ENCODE measurements at regions not wholly inside any gene's neighbourhood (a gene's known extent, or its start where the extent isn't known, plus 50 kb on each side); places are given as distances from the start of the nearest gene placed in this dataset.
A peak's percentile ranks its signal among the peaks of the same experiment; 100 is the strongest.

GRCh38 chr1:222994511-222995235 is 148.4 kb downstream of the TLR5 start:
- no peaks in the 10 kb centered on the region for H3K79me2 ChIP-seq (ENCODE audit: insufficient read depth, low read length)

GRCh38 chr1:222995236-222995580 is 147.8 kb downstream of the TLR5 start:
- no peaks in the 10 kb centered on the region for H4K20me1 ChIP-seq (ENCODE audit: insufficient read depth, low read length)
- no peaks in the 10 kb centered on the region for H3K36me3 ChIP-seq (ENCODE audit: insufficient read depth, low read length)
- no peak overlapping the region for H3K4me3 ChIP-seq (ENCODE audit: insufficient read depth, low read length)
- no peaks in the 10 kb centered on the region for H3K27me3 ChIP-seq (ENCODE audit: insufficient read depth, low read length)
- no peak overlapping the region for H3K4me2 ChIP-seq (ENCODE audit: insufficient read depth, low read length)
- no peak overlapping the region for H2AFZ ChIP-seq (ENCODE audit: low read length)
- H3K27ac ChIP-seq (ENCODE audit: low read depth, low read length), result no peak overlapping the region
- no peaks in the 10 kb centered on the region for H3K79me2 ChIP-seq (ENCODE audit: insufficient read depth, low read length)
- DNase-seq (ENCODE audit: insufficient read length, low spot score, missing footprints), result no peak
- no peak for TF ChIP-seq CTCF (IDR thresholded peaks at IDR 0.05; ENCODE audit: extremely low read depth, low read depth, low read length)
- H3K9me3 ChIP-seq (ENCODE audit: low read depth, low read length), result no peaks in the 10 kb centered on the region
- peaks cover 17% of the 10 kb centered on the region for H3K4me1 ChIP-seq (ENCODE audit: insufficient read depth, low read length)

More at GRCh38 chr1:222994511-222995235, 148.4 kb downstream of the TLR5 start:
- peak overlapping the region; percentile 25 for H3K4me2 ChIP-seq (ENCODE audit: insufficient read depth, low read length)
- H3K9me3 ChIP-seq (ENCODE audit: low read depth, low read length), result no peaks in the 10 kb centered on the region
- H3K4me1 ChIP-seq (ENCODE audit: insufficient read depth, low read length), result peaks cover 17% of the 10 kb centered on the region
- no peak overlapping the region for H2AFZ ChIP-seq (ENCODE audit: low read length)
- no peak for TF ChIP-seq CTCF (IDR thresholded peaks at IDR 0.05; ENCODE audit: extremely low read depth, low read depth, low read length)
- no peak overlapping the region for H3K27ac ChIP-seq (ENCODE audit: low read depth, low read length)
- no peaks in the 10 kb centered on the region for H3K27me3 ChIP-seq (ENCODE audit: insufficient read depth, low read length)
- DNase-seq (ENCODE audit: insufficient read length, low spot score, missing footprints), result peak; percentile 68
- H3K36me3 ChIP-seq (ENCODE audit: insufficient read depth, low read length), result no peaks in the 10 kb centered on the region
- H4K20me1 ChIP-seq (ENCODE audit: insufficient read depth, low read length), result no peaks in the 10 kb centered on the region
- no peak overlapping the region for H3K4me3 ChIP-seq (ENCODE audit: insufficient read depth, low read length)

GRCh38 chr1:222995620-222996309 is 147.3 kb downstream of the TLR5 start:
- Histone ChIP-seq H3K4me3 (ENCODE audit: insufficient read depth, low read length) (no peak overlapping the region), H2AFZ (ENCODE audit: low read length) (no peak overlapping the region), H3K4me1 (ENCODE audit: insufficient read depth, low read length) (peaks cover 17% of the 10 kb centered on the region), H4K20me1 (ENCODE audit: insufficient read depth, low read length) (no peaks in the 10 kb centered on the region), H3K4me2 (ENCODE audit: insufficient read depth, low read length) (no peak overlapping the region), H3K27ac (ENCODE audit: low read depth, low read length) (no peak overlapping the region), H3K79me2 (ENCODE audit: insufficient read depth, low read length) (no peaks in the 10 kb centered on the region), H3K36me3 (ENCODE audit: insufficient read depth, low read length) (no peaks in the 10 kb centered on the region), H3K27me3 (ENCODE audit: insufficient read depth, low read length) (no peaks in the 10 kb centered on the region), H3K9me3 (ENCODE audit: low read depth, low read length) (no peaks in the 10 kb centered on the region)
- DNase-seq (ENCODE audit: insufficient read length, low spot score, missing footprints), result no peak
- no peak for TF ChIP-seq CTCF (IDR thresholded peaks at IDR 0.05; ENCODE audit: extremely low read depth, low read depth, low read length)

- no peak for DNase-seq (ENCODE audit: insufficient read length, low spot score, missing footprints)
- peaks cover 19% of the 10 kb centered on the region for H3K4me1 ChIP-seq (ENCODE audit: insufficient read depth, low read length)
- no peaks in the 10 kb centered on the region for H3K36me3 ChIP-seq (ENCODE audit: insufficient read depth, low read length)
- no peak overlapping the region for H3K4me2 ChIP-seq (ENCODE audit: insufficient read depth, low read length)
- H3K79me2 ChIP-seq (ENCODE audit: insufficient read depth, low read length), result no peaks in the 10 kb centered on the region
- TF ChIP-seq CTCF (IDR thresholded peaks at IDR 0.05; ENCODE audit: extremely low read depth, low read depth, low read length), result no peak
- H2AFZ ChIP-seq (ENCODE audit: low read length), result no peak overlapping the region
- H3K4me3 ChIP-seq (ENCODE audit: insufficient read depth, low read length), result no peak overlapping the region
- no peaks in the 10 kb centered on the region for H3K9me3 ChIP-seq (ENCODE audit: low read depth, low read length)
- H3K27me3 ChIP-seq (ENCODE audit: insufficient read depth, low read length), result no peaks in the 10 kb centered on the region
- H4K20me1 ChIP-seq (ENCODE audit: insufficient read depth, low read length), result no peaks in the 10 kb centered on the region
- H3K27ac ChIP-seq (ENCODE audit: low read depth, low read length), result no peak overlapping the region
These were observed 146.6 kb downstream of the TLR5 start for GRCh38 chr1:222996310-222996975.
